Activated CD4-positive, alpha-beta T cell treated with anti-CD3 and anti-CD28 coated beads for 36 hours (primary cell): ENCODE measurements at regions not wholly inside any gene's neighbourhood (a gene's known extent, or its start where the extent isn't known, plus 50 kb on each side); places are given as distances from the start of the nearest gene placed in this dataset.
A peak's percentile ranks its signal among the peaks of the same experiment; 100 is the strongest.

Experiments used
- ATAC-seq: fragments of 200-7000 bp; cut with Tn5 transposase; one replicate; pipeline ENCODE4 v1.10.0; 2021; ENCODE audit warnings: mild to moderate bottlenecking, moderate library complexity
- CTCF ChIA-PET: fragments of 350-600 bp; sonication (Branson Sonifier 250); formaldehyde crosslinking; loops from one replicate; lab custom pipeline; 2021; ENCODE audit warnings: antibody characterized with exemption; lab: Charles Lee
- POLR2A ChIA-PET: fragments of 350-600 bp; sonication (Branson Sonifier 250); formaldehyde crosslinking; loops from one replicate; lab custom pipeline; 2021; ENCODE audit warnings: antibody characterized with exemption, inconsistent platforms; lab: Charles Lee
- DNase-seq: peaks from one replicate; pipeline ENCODE4 v3.0.0-alpha.2; 2020
- H3K27ac Mint-ChIP-seq: one replicate; pipeline ENCODE4 v1.8.0; 2021; ENCODE audit warnings: mixed read lengths
- H3K27me3 Mint-ChIP-seq: one replicate; pipeline ENCODE4 v1.8.0; 2021; ENCODE audit warnings: mixed read lengths
- H3K36me3 Mint-ChIP-seq: one replicate; pipeline ENCODE4 v1.8.0; 2021; ENCODE audit warnings: low read depth, mixed read lengths
- H3K4me1 Mint-ChIP-seq: one replicate; pipeline ENCODE4 v1.8.0; 2021; ENCODE audit warnings: mixed read lengths
- H3K4me3 Mint-ChIP-seq: one replicate; pipeline ENCODE4 v1.8.0; 2021; ENCODE audit warnings: mild to moderate bottlenecking, moderate library complexity, mixed read lengths
- H3K9me3 Mint-ChIP-seq: one replicate; pipeline ENCODE4 v1.8.0; 2021; ENCODE audit warnings: low read depth, mixed read lengths
- intact Hi-C, 2 experiments: fragments of 100-400 bp; cut with DNase I in 1 of 2; cut with micrococcal nuclease in 1 of 2; formaldehyde crosslinking; loops; one replicate each; pipeline versions ENCODE4 v1.14.2 to v1.15.1; 2022 to 2024; cut with DNase I, micrococcal nuclease

DNA sequence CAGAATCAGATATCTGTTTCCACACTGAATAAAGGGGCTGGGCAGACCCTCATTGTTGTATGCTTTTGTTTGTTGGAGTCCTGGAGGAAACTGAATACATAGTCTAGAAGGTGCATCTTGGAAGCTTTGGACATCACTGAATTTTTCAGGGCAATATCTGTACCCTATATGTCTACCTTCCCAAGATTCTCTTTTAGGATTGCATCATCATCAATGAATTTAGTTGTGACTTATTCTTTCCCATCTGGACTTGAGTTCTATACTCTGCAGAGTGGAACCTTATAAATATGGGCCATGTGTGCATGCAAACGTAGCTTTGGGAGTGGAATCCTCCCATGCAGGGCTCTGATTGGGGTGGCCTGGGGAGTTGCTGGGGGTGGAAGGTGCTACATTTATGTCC, 60.7 kb upstream of the PROKR2 start:
- Mint-ChIP-seq H3K27ac (no peak overlapping the region), H3K36me3 (no peaks in the 10 kb centered on the region), H3K4me1 (no peaks in the 10 kb centered on the region), H3K4me3 (no peak overlapping the region), H3K9me3 (peaks cover 5% of the 10 kb centered on the region), H3K27me3 (peaks cover 14% of the 10 kb centered on the region)
- no peak for DNase-seq
- POLR2A ChIA-PET = no interaction called here
- CTCF ChIA-PET = no interaction called here
- intact Hi-C loops = no loop called here
- no peak for ATAC-seq

DNA sequence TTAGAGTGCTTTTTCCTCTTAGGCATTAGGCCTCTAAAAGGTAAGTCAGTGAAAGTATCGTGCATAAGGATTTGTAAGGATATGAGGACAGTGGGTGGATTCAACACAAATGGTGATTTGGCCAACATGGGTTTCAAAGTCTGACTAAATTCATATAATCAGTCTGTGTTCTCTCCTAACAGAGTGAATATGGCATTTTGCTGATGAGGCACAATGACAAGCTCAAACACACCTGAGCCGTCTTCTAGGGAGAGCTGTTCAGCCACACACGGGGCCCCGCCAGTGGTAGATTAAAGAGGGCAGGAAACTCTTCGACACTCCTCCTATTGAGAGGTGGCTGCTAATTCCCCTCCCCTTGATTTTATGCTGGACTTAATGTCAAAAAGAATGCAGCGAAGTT, 59.5 kb upstream of the PROKR2 start:
- H3K27me3 Mint-ChIP-seq = peaks cover 21% of the 10 kb centered on the region
- DNase-seq (no peak), ATAC-seq (no peak)
- intact Hi-C loops = no loop called here
- H3K9me3 Mint-ChIP-seq = no peaks in the 10 kb centered on the region
- no peaks in the 10 kb centered on the region for H3K4me1 Mint-ChIP-seq
- POLR2A ChIA-PET = no interaction called here
- H3K27ac Mint-ChIP-seq = no peak overlapping the region
- no peaks in the 10 kb centered on the region for H3K36me3 Mint-ChIP-seq
- no peak overlapping the region for H3K4me3 Mint-ChIP-seq
- CTCF ChIA-PET = interaction anchor here (0.6 kb wide), 1 partner anchor 27 kb away, joined by 3 read pairs; no protein-coding TSS in a partner anchor

DNA sequence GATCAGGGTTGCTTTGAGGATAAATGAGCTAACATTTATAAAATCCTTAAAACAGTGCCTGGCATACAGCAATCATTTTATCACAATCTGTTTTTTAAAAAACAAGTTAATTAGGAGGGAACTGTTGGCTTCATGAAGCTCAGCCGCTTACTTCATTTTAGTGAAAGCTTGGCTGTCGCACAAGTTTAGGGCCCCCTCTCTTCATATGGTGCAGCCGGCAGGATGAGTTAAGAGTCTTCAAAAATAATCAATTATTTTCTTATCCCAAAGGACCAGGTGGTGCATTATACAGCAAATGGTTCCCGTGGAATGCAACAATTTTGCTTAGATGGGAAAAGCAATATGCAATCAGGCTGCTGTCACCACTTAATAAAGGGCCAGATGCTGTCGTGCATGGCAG, 57.4 kb upstream of the PROKR2 start:
- no peak for ATAC-seq
- H3K9me3 Mint-ChIP-seq = no peaks in the 10 kb centered on the region
- ChIA-PET POLR2A (no interaction called here), CTCF (no interaction called here)
- no peak overlapping the region for H3K4me3 Mint-ChIP-seq
- H3K4me1 Mint-ChIP-seq = peaks cover 8% of the 10 kb centered on the region
- no peak overlapping the region for H3K27ac Mint-ChIP-seq
- DNase-seq = no peak
- H3K27me3 Mint-ChIP-seq = peaks cover 32% of the 10 kb centered on the region
- intact Hi-C loops = no loop called here
- no peaks in the 10 kb centered on the region for H3K36me3 Mint-ChIP-seq

DNA sequence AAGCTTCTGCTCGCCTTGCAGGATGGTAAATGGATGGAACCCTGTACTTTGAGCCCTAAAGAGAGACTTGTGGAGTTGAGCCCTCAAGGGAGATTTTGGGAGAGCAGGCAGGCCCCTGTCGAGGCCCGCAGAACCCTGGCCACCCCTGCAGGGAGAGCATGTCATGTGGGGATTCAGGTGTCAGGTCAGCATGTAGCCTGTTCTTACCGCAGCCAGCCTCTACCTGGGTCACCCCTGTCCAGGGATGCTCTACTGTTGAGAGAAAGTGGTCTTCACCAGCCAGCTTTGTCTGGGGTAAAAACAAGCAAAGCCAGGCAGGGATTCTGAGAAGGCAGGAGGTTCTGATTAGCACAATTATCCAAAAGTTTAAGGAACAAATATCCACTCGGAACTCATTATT, 55.6 kb upstream of the PROKR2 start:
- Mint-ChIP-seq H3K36me3 (no peaks in the 10 kb centered on the region), H3K27ac (no peak overlapping the region), H3K4me1 (peaks cover 8% of the 10 kb centered on the region), H3K9me3 (no peaks in the 10 kb centered on the region), H3K27me3 (peaks cover 31% of the 10 kb centered on the region), H3K4me3 (no peak overlapping the region)
- intact Hi-C loops = no loop called here
- ATAC-seq (no peak), DNase-seq (no peak)
- ChIA-PET POLR2A (no interaction called here), CTCF (interaction anchor here (0.6 kb wide), 1 partner anchor 24 kb away, joined by 3 read pairs; no protein-coding TSS in a partner anchor)

DNA sequence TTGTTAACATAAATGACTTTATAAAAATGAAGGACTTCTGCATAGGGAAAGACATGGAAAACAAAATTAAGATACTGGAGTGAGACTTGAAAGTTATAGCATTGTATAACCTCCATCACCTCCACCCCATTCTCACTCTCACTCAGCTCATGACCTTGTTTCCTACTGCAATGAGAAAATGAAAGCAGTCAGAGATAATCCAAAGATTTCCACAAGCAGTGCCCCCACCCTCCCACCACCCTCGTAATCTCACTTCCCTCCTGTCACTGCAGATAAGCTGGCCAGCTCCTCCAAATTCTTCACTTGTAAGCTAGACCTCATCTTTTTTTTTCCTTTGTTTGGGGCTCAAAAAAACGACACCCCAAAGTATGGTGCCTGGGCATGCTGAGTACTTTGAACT, 52.9 kb upstream of the PROKR2 start:
- peaks cover 2% of the 10 kb centered on the region for H3K9me3 Mint-ChIP-seq
- H3K4me3 Mint-ChIP-seq = no peak overlapping the region
- H3K27me3 Mint-ChIP-seq = peaks cover 35% of the 10 kb centered on the region
- peaks cover 8% of the 10 kb centered on the region for H3K4me1 Mint-ChIP-seq
- H3K36me3 Mint-ChIP-seq = no peaks in the 10 kb centered on the region
- intact Hi-C loops = no loop called here
- ChIA-PET CTCF (interaction anchor here (0.6 kb wide), 1 partner anchor 60 kb away, joined by 4 read pairs; no protein-coding TSS in a partner anchor), POLR2A (no interaction called here)
- no peak overlapping the region for H3K27ac Mint-ChIP-seq
- peak; percentile 25 for DNase-seq
- peak; percentile 33 for ATAC-seq
